ENCODE measurements at regions not wholly inside any gene's neighbourhood (a gene's known extent, or its start where the extent isn't known, plus 50 kb on each side); places are given as distances from the start of the nearest gene placed in this dataset.

DNA sequence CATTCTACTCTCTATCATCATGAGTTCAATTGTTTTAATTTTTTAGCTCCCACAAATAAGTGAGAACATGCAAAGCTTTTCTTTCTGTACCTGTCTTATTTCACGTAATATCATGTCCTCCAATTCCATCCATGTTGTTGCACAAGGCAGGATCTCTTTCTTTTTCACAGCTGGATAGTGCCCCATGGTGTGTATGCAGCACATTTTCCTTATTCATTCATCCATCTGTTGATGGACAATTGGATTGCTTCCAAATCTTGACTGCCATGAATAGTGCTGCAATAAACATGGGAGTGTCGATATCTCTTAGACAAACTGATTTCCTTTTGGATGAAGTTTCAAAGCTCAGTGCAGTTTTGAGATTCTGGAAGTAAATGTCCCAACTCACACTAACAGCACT is 326.9 kb downstream of the FGF9 start:
- H3K27me3 ChIP-seq (ENCODE audit: control insufficient read depth, insufficient read depth, low read length) = no peaks in the 10 kb centered on the region
- TF ChIP-seq, protein P1, sequence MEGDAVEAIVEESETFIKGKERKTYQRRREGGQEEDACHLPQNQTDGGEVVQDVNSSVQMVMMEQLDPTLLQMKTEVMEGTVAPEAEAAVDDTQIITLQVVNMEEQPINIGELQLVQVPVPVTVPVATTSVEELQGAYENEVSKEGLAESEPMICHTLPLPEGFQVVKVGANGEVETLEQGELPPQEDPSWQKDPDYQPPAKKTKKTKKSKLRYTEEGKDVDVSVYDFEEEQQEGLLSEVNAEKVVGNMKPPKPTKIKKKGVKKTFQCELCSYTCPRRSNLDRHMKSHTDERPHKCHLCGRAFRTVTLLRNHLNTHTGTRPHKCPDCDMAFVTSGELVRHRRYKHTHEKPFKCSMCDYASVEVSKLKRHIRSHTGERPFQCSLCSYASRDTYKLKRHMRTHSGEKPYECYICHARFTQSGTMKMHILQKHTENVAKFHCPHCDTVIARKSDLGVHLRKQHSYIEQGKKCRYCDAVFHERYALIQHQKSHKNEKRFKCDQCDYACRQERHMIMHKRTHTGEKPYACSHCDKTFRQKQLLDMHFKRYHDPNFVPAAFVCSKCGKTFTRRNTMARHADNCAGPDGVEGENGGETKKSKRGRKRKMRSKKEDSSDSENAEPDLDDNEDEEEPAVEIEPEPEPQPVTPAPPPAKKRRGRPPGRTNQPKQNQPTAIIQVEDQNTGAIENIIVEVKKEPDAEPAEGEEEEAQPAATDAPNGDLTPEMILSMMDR (IDR thresholded peaks at IDR 0.05; ENCODE audit: insufficient read depth, low read depth, low read length) = no peak
- ChIA-PET CTCF (no interaction called here), POLR2A (no interaction called here)
- no peaks in the 10 kb centered on the region for H3K36me3 ChIP-seq (ENCODE audit: control insufficient read depth, insufficient read depth, low read length)
- DNase-seq (ENCODE audit: low read depth) = no peak
- H3K4me3 ChIP-seq (ENCODE audit: low read depth, low read length) = no peak overlapping the region

DNA sequence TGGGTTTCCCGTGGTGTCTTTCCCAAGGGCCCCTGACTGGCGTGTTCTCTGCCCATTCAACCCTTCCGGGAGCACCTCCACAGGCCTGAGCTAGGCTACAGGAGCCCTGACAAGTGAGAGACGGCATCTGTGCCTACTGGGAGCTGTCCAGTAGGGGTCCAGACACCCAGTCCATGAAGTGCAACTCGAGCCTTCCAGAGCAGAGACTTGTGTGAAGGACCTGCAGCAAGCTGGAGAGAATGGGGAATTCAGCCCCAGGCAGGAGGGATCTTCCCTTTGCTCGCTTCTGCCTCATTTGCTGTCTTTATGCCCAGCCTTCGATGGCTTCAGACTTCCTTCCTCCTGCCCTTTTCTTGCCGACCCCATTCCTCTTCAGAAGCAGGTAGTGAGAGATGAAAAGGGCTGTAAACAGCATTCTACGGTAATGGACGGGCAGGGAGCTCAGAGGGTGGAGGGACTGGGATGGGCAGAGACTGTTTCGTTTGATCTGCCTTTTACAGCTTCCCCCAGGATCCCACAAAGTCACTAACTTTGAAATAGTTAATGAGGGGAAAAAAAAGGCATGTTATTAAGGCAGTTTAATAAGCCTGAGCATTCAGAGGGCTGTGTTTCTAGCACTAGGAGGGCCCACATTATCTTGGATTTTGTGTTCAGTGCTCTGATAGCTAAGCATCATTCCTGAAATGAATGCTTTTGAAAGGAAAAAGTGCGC is 327.6 kb downstream of the FGF9 start:
- Histone ChIP-seq H3K27me3 (ENCODE audit: control insufficient read depth, insufficient read depth, low read length) (no peaks in the 10 kb centered on the region), H3K36me3 (ENCODE audit: control insufficient read depth, insufficient read depth, low read length) (no peaks in the 10 kb centered on the region), H3K4me3 (ENCODE audit: low read depth, low read length) (no peak overlapping the region)
- TF ChIP-seq, protein P1 (IDR thresholded peaks at IDR 0.05; ENCODE audit: insufficient read depth, low read depth, low read length) = no peak
- DNase-seq (ENCODE audit: low read depth) = no peak
- ChIA-PET CTCF (no interaction called here), POLR2A (no interaction called here)

DNA sequence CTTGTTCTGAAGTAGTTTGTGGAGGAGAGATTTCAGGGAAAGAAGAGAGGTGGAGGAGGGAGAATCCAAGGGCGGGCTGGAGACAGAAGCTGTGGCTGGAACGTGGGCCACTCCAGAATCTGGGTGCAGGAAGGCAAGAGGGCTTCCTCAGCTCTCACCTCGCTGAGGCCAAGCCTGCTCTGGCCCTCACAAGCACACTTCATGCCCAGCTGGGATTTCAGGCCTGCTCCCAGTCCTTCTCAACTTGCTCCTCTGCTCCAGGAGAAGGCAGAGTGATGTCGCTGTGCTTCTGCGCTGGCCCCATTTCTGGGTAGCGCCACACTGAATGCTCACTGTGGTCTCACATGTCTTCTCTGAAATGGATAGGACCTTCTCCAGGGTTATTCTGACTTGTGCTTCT is 328.8 kb downstream of the FGF9 start:
- TF ChIP-seq, protein P1 (IDR thresholded peaks at IDR 0.05; ENCODE audit: insufficient read depth, low read depth, low read length) = no peak
- ChIA-PET CTCF (no interaction called here), POLR2A (no interaction called here)
- no peak for DNase-seq (ENCODE audit: low read depth)
- no peaks in the 10 kb centered on the region for H3K27me3 ChIP-seq (ENCODE audit: control insufficient read depth, insufficient read depth, low read length)
- no peak overlapping the region for H3K4me3 ChIP-seq (ENCODE audit: low read depth, low read length)
- H3K36me3 ChIP-seq (ENCODE audit: control insufficient read depth, insufficient read depth, low read length) = no peaks in the 10 kb centered on the region

DNA sequence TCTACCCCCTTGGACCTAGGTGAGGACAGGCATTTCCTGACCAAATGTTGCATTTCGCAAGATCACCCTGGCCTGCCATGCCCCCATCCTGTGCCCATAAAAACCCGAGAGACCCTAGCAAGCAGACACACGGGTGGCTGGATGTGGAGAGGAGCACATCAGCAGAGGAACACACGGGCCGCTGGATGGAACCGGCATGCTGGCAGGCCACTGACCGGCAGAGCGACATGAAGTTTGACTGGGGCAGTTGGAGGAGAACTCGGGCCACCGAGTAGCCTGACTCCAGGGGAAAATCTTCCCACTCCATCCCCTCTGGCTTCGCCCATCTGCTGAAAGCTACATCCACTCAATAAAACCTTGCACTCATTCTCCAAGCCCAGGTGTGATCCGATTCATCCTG is 329.3 kb downstream of the FGF9 start:
- POLR2A ChIA-PET = no interaction called here
- no peak overlapping the region for H3K4me3 ChIP-seq (ENCODE audit: low read depth, low read length)
- CTCF ChIA-PET = interaction anchor here (1.1 kb wide), 1 partner anchor 13 kb away, joined by 3 read pairs; no protein-coding TSS in a partner anchor
- no peaks in the 10 kb centered on the region for H3K36me3 ChIP-seq (ENCODE audit: control insufficient read depth, insufficient read depth, low read length)
- no peaks in the 10 kb centered on the region for H3K27me3 ChIP-seq (ENCODE audit: control insufficient read depth, insufficient read depth, low read length)
- DNase-seq (ENCODE audit: low read depth) = no peak
- TF ChIP-seq, protein P1 (IDR thresholded peaks at IDR 0.05; ENCODE audit: insufficient read depth, low read depth, low read length) = no peak

DNA sequence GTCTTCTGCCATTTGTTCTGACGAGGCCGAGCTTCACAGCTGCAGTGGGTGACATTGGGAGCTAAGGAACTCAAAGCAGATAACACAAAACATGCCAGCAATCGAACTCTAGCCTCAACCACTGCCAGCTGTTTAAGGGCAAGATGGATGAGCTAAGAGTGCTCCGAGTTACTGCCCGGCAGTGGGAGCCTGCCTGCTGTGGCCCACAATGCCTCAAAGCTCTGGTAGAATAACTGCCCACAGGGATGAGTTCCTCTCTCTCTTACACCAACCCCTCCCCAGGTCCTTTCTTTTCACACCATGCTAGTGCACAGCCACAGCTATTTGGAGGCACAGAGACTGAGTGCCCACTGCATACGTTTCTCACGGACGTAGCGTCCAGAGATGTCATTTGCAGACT is 330.5 kb downstream of the FGF9 start:
- no peak for DNase-seq (ENCODE audit: low read depth)
- Histone ChIP-seq H3K4me3 (ENCODE audit: low read depth, low read length) (no peak overlapping the region), H3K27me3 (ENCODE audit: control insufficient read depth, insufficient read depth, low read length) (no peaks in the 10 kb centered on the region), H3K36me3 (ENCODE audit: control insufficient read depth, insufficient read depth, low read length) (no peaks in the 10 kb centered on the region)
- ChIA-PET POLR2A (no interaction called here), CTCF (no interaction called here)
- TF ChIP-seq, protein P1 (IDR thresholded peaks at IDR 0.05; ENCODE audit: insufficient read depth, low read depth, low read length) = no peak

Data from BJ (cell line).